Ishikawa (cell line): ENCODE measurements at regions not wholly inside any gene's neighbourhood (a gene's known extent, or its start where the extent isn't known, plus 50 kb on each side); places are given as distances from the start of the nearest gene placed in this dataset.
A peak's percentile ranks its signal among the peaks of the same experiment; 100 is the strongest.

Experiments used
- CEBPB ChIP-seq: IDR thresholded peaks from 2 replicates; pipeline ENCODE4 v1.6.1; 2012
- CREB1 ChIP-seq: IDR thresholded peaks from 2 replicates; pipeline ENCODE4 v1.6.1; 2012; ENCODE audit warnings: low read depth
- EGR1 ChIP-seq: IDR thresholded peaks from 2 replicates; pipeline ENCODE4 v1.6.1; 2012
- EP300 ChIP-seq: IDR thresholded peaks from 2 replicates; pipeline ENCODE4 v1.6.1; 2012; ENCODE audit warnings: borderline replicate concordance
- NFIC ChIP-seq: IDR thresholded peaks from 2 replicates; pipeline ENCODE4 v1.6.1; 2012
- RAD21 ChIP-seq: IDR thresholded peaks from 2 replicates; pipeline ENCODE4 v1.6.1; 2012; ENCODE audit warnings: low read depth
- TAF1 ChIP-seq: IDR thresholded peaks from 2 replicates; pipeline ENCODE4 v1.6.1; 2012; ENCODE audit warnings: low read depth, mild to moderate bottlenecking
- TF ChIP-seq, protein P1 (sequence below): IDR thresholded peaks from 2 replicates; pipeline ENCODE4 v1.6.1; 2012; ENCODE audit warnings: low read depth, mild to moderate bottlenecking
- TF ChIP-seq, protein P2 (sequence below): IDR thresholded peaks from 2 replicates; pipeline ENCODE4 v1.6.1; 2012
- TF ChIP-seq, protein P3 (sequence below): IDR thresholded peaks from 2 replicates; pipeline ENCODE4 v1.6.1; 2012

DNA sequence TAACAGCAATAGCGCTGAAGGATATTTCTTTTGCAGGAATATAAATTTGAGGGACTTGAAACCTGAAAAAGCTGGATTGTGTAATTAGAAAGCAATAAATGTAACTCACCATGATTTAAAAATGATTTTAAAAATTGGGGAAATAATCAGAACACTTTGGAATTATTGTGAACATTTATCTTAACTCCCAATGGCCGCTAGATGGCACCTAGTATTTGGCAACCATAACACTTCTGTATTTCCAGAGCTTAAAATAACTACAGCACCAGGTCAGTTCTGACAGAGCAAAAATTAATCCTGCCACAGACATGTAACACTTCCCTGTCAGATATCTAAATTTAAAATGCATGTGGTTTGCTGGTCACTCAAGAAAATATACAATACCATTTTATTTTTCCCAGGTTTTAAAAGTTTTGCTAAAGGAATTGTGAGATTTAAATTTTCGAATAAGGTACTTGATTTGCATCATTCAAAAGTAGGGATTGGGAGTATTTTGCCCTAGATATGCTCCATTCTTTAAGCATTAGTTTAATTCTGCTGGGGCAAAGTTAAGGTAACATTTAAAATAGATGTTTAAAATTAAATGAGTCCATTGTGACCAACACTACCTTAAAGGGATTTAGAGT is 144.5 kb downstream of the PPP1R3A start:
- TF ChIP-seq, protein P1, sequence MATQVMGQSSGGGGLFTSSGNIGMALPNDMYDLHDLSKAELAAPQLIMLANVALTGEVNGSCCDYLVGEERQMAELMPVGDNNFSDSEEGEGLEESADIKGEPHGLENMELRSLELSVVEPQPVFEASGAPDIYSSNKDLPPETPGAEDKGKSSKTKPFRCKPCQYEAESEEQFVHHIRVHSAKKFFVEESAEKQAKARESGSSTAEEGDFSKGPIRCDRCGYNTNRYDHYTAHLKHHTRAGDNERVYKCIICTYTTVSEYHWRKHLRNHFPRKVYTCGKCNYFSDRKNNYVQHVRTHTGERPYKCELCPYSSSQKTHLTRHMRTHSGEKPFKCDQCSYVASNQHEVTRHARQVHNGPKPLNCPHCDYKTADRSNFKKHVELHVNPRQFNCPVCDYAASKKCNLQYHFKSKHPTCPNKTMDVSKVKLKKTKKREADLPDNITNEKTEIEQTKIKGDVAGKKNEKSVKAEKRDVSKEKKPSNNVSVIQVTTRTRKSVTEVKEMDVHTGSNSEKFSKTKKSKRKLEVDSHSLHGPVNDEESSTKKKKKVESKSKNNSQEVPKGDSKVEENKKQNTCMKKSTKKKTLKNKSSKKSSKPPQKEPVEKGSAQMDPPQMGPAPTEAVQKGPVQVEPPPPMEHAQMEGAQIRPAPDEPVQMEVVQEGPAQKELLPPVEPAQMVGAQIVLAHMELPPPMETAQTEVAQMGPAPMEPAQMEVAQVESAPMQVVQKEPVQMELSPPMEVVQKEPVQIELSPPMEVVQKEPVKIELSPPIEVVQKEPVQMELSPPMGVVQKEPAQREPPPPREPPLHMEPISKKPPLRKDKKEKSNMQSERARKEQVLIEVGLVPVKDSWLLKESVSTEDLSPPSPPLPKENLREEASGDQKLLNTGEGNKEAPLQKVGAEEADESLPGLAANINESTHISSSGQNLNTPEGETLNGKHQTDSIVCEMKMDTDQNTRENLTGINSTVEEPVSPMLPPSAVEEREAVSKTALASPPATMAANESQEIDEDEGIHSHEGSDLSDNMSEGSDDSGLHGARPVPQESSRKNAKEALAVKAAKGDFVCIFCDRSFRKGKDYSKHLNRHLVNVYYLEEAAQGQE, result no peak
- peak; percentile 63 for TF ChIP-seq RAD21
- TF ChIP-seq EGR1, result no peak
- TF ChIP-seq NFIC, result peak; percentile 29; the same call in 1 of the 2 replicates
- TF ChIP-seq, protein P2, sequence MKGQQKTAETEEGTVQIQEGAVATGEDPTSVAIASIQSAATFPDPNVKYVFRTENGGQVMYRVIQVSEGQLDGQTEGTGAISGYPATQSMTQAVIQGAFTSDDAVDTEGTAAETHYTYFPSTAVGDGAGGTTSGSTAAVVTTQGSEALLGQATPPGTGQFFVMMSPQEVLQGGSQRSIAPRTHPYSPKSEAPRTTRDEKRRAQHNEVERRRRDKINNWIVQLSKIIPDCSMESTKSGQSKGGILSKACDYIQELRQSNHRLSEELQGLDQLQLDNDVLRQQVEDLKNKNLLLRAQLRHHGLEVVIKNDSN, result no peak
- TF ChIP-seq, protein P3, sequence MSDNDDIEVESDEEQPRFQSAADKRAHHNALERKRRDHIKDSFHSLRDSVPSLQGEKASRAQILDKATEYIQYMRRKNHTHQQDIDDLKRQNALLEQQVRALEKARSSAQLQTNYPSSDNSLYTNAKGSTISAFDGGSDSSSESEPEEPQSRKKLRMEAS, result no peak
- TF ChIP-seq EP300, result no peak
- TF ChIP-seq CEBPB, result no peak
- TF ChIP-seq TAF1, result no peak
- TF ChIP-seq CREB1, result no peak
